ENCODE measurements at regions not wholly inside any gene's neighbourhood (a gene's known extent, or its start where the extent isn't known, plus 50 kb on each side); places are given as distances from the start of the nearest gene placed in this dataset.
"Not testable (repeated sequence)": the region's sequence is repeated elsewhere in the genome, so short reads cannot be mapped to it uniquely, and the experiment has no call there.

- no peak overlapping the region for H3K4me3 ChIP-seq (ENCODE audit: low read length)
- no peaks in the 10 kb centered on the region for H3K9me3 ChIP-seq (ENCODE audit: low read length)
- no peak overlapping the region for H2AFZ ChIP-seq (ENCODE audit: low read depth, low read length)
- H3K4me1 ChIP-seq (ENCODE audit: insufficient read depth, low read length), result no peaks in the 10 kb centered on the region
- no peaks in the 10 kb centered on the region for H3K27me3 ChIP-seq (ENCODE audit: insufficient read depth, low read length)
- no peaks in the 10 kb centered on the region for H3K36me3 ChIP-seq (ENCODE audit: insufficient read depth, low read length)
Observed at GRCh38 chr6:68032217-68032616, 602.9 kb upstream of the ADGRB3 start.

DNA sequence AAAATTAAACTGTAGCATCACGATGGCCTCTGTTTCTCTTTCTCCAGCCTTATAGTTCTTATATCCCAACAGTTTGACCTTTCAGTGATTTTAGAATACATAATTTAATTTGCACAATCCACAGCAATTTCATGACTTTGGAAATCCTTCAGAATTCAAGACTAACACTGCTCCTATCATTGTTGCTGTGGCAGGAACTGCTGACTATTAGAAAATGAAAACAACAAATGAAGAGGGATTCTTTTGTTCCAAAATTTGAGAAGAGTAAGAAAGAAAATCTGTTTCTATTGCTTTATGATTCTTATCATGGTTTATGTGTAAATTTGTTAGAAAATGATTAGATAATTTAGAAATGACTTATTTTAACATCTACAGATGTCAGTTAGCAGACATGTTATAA, 604.0 kb upstream of the ADGRB3 start:
- Histone ChIP-seq H3K4me1 (ENCODE audit: insufficient read depth, low read length) (no peaks in the 10 kb centered on the region), H3K4me3 (ENCODE audit: low read length) (no peak overlapping the region), H3K9me3 (ENCODE audit: low read length) (no peaks in the 10 kb centered on the region), H2AFZ (ENCODE audit: low read depth, low read length) (no peak overlapping the region), H3K27me3 (ENCODE audit: insufficient read depth, low read length) (no peaks in the 10 kb centered on the region), H3K36me3 (ENCODE audit: insufficient read depth, low read length) (no peaks in the 10 kb centered on the region)

DNA sequence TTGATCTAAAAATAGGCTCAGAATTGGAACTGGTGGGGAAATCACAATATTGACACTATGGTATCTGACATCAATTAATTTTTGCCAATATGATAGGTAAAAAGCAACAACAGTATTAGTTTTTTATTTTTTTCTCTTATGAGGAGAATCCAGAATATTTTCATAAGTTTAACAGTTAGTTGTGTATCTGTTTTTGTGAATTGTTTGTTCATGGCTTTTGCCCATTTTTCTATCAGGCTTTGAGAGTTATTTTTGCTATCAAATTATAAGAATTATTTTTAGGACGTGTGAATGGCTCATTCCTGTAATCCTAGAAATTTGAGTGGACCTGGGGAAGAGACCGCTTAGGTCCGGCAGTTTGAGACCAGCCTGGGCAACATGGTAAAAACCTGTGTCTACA, 608.6 kb upstream of the ADGRB3 start:
- Histone ChIP-seq H3K36me3 (ENCODE audit: insufficient read depth, low read length) (no peaks in the 10 kb centered on the region), H3K9me3 (ENCODE audit: low read length) (no peaks in the 10 kb centered on the region), H2AFZ (ENCODE audit: low read depth, low read length) (no peak overlapping the region), H3K4me1 (ENCODE audit: insufficient read depth, low read length) (no peaks in the 10 kb centered on the region), H3K4me3 (ENCODE audit: low read length) (no peak overlapping the region), H3K27me3 (ENCODE audit: insufficient read depth, low read length) (no peaks in the 10 kb centered on the region)

- Histone ChIP-seq H2AFZ (ENCODE audit: low read depth, low read length) (no peak overlapping the region), H3K4me3 (ENCODE audit: low read length) (no peak overlapping the region), H3K9me3 (ENCODE audit: low read length) (no peaks in the 10 kb centered on the region), H3K4me1 (ENCODE audit: insufficient read depth, low read length) (no peaks in the 10 kb centered on the region), H3K27me3 (ENCODE audit: insufficient read depth, low read length) (no peaks in the 10 kb centered on the region), H3K36me3 (ENCODE audit: insufficient read depth, low read length) (no peaks in the 10 kb centered on the region)
Observed at GRCh38 chr6:68025764-68026163, 609.3 kb upstream of the ADGRB3 start.

- no peaks in the 10 kb centered on the region for H3K27me3 ChIP-seq (ENCODE audit: insufficient read depth, low read length)
Observed at GRCh38 chr6:68024570-68025269, 610.4 kb upstream of the ADGRB3 start.

GRCh38 chr6:68022968-68023367, 612.1 kb upstream of the ADGRB3 start:
- not testable (repeated sequence) for H3K4me1 ChIP-seq (ENCODE audit: insufficient read depth, low read length); H3K36me3 ChIP-seq (ENCODE audit: insufficient read depth, low read length); H3K27me3 ChIP-seq (ENCODE audit: insufficient read depth, low read length); H3K4me3 ChIP-seq (ENCODE audit: low read length); H2AFZ ChIP-seq (ENCODE audit: low read depth, low read length); H3K9me3 ChIP-seq (ENCODE audit: low read length)

More at GRCh38 chr6:68024570-68025269, 610.4 kb upstream of the ADGRB3 start:
- no peak overlapping the region for H3K4me3 ChIP-seq (ENCODE audit: low read length)
- no peaks in the 10 kb centered on the region for H3K36me3 ChIP-seq (ENCODE audit: insufficient read depth, low read length)
- H3K4me1 ChIP-seq (ENCODE audit: insufficient read depth, low read length), result no peaks in the 10 kb centered on the region
- no peak overlapping the region for H2AFZ ChIP-seq (ENCODE audit: low read depth, low read length)
- no peaks in the 10 kb centered on the region for H3K9me3 ChIP-seq (ENCODE audit: low read length)

DNA sequence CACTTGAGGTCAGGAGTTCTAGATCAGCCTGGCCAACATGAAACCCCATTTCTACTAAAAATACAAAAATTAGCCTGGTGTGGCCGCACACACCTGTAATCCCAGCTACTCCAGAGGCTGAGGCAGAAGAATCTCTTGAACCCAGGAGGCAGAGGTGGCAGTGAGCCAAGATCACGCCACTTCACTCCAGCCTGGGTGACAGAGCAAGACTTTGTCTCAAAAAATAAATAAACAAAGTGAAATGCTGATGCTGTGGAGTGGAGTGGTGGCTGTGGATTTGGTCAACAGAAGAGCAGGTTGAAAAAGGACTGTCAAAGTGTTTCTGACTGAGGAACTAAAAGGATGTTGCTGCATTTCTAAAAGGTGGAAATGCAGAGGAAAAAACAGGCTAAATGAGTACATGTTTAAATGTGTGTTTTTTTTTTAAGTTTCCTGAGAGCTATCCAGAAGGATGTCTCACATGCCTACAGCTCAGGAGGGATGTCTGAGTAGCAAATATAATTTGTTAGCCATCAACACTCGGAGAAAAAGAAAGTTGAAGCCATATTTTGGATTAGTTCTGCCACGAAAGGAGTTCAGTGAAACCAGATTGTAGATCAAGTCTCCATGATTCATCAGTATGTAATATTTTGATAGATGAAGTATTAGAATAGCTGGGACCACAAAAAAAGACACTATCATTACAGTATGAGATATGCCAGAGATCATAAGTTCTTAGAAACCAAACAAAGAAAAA, 621.1 kb upstream of the ADGRB3 start:
- Histone ChIP-seq H2AFZ (ENCODE audit: low read depth, low read length) (no peak overlapping the region), H3K27me3 (ENCODE audit: insufficient read depth, low read length) (no peaks in the 10 kb centered on the region), H3K4me1 (ENCODE audit: insufficient read depth, low read length) (no peaks in the 10 kb centered on the region), H3K36me3 (ENCODE audit: insufficient read depth, low read length) (no peaks in the 10 kb centered on the region), H3K4me3 (ENCODE audit: low read length) (no peak overlapping the region), H3K9me3 (ENCODE audit: low read length) (no peaks in the 10 kb centered on the region)

GRCh38 chr6:68012822-68013221, 622.3 kb upstream of the ADGRB3 start:
- Histone ChIP-seq H3K36me3 (ENCODE audit: insufficient read depth, low read length) (no peaks in the 10 kb centered on the region), H3K27me3 (ENCODE audit: insufficient read depth, low read length) (no peaks in the 10 kb centered on the region), H3K9me3 (ENCODE audit: low read length) (no peaks in the 10 kb centered on the region), H3K4me1 (ENCODE audit: insufficient read depth, low read length) (no peaks in the 10 kb centered on the region), H3K4me3 (ENCODE audit: low read length) (no peak overlapping the region), H2AFZ (ENCODE audit: low read depth, low read length) (no peak overlapping the region)

- H3K36me3 ChIP-seq (ENCODE audit: insufficient read depth, low read length), result no peaks in the 10 kb centered on the region
- H3K4me1 ChIP-seq (ENCODE audit: insufficient read depth, low read length), result no peaks in the 10 kb centered on the region
- H3K4me3 ChIP-seq (ENCODE audit: low read length), result no peak overlapping the region
- H3K27me3 ChIP-seq (ENCODE audit: insufficient read depth, low read length), result no peaks in the 10 kb centered on the region
- H3K9me3 ChIP-seq (ENCODE audit: low read length), result no peaks in the 10 kb centered on the region
- peak overlapping the region; percentile 46 for H2AFZ ChIP-seq (ENCODE audit: low read depth, low read length)
Observed at GRCh38 chr6:68010936-68011335, 624.1 kb upstream of the ADGRB3 start.

DNA sequence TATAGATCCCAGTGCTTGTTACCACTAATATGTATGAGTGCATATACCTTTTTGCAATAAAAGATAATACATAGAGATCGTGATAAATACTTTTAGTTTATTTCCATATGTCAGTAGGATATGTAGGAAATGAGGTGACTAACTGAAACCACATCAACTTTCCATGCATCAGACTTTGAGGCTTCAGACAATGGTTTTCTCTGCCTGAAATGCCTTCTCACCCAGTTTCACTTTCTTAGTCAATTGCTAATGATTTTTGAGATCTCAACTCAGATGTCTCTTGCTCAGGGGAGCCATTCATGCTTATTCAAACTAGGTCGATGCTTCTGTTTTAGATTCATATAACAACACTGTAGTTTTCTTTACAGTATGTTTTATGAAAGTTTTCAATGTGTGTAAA, 626.6 kb upstream of the ADGRB3 start:
- Histone ChIP-seq H3K27me3 (ENCODE audit: insufficient read depth, low read length) (no peaks in the 10 kb centered on the region), H3K4me1 (ENCODE audit: insufficient read depth, low read length) (no peaks in the 10 kb centered on the region), H3K4me3 (ENCODE audit: low read length) (no peak overlapping the region), H3K36me3 (ENCODE audit: insufficient read depth, low read length) (no peaks in the 10 kb centered on the region), H2AFZ (ENCODE audit: low read depth, low read length) (no peak overlapping the region), H3K9me3 (ENCODE audit: low read length) (no peaks in the 10 kb centered on the region)

DNA sequence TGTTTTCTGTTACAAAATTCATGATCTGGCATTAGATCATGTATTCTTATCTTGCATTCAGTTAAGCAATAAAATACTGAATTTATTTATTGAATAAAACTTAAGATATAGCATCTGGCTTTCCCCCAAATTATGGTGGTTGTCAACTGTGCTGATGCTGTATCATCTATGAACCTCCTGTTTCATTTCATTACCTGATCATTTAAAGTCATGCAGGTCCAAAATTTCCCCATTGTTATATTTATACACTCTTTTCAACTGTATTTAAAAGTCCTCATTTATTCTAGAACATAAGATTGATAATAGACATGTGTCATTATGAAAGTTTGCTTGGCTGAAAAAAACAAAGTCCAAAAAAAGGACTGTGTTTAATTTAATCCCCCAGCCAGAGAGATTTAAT, 627.4 kb upstream of the ADGRB3 start:
- Histone ChIP-seq H2AFZ (ENCODE audit: low read depth, low read length) (no peak overlapping the region), H3K4me1 (ENCODE audit: insufficient read depth, low read length) (no peaks in the 10 kb centered on the region), H3K4me3 (ENCODE audit: low read length) (no peak overlapping the region), H3K27me3 (ENCODE audit: insufficient read depth, low read length) (no peaks in the 10 kb centered on the region), H3K36me3 (ENCODE audit: insufficient read depth, low read length) (no peaks in the 10 kb centered on the region), H3K9me3 (ENCODE audit: low read length) (no peaks in the 10 kb centered on the region)

- Histone ChIP-seq H3K9me3 (ENCODE audit: low read length) (no peaks in the 10 kb centered on the region), H3K4me3 (ENCODE audit: low read length) (no peak overlapping the region), H2AFZ (ENCODE audit: low read depth, low read length) (no peak overlapping the region), H3K4me1 (ENCODE audit: insufficient read depth, low read length) (no peaks in the 10 kb centered on the region), H3K36me3 (ENCODE audit: insufficient read depth, low read length) (no peaks in the 10 kb centered on the region), H3K27me3 (ENCODE audit: insufficient read depth, low read length) (no peaks in the 10 kb centered on the region)
Observed at GRCh38 chr6:67986694-67987232, 648.3 kb upstream of the ADGRB3 start.

GRCh38 chr6:67976486-67976885, 658.6 kb upstream of the ADGRB3 start:
- Histone ChIP-seq H2AFZ (ENCODE audit: low read depth, low read length) (no peak overlapping the region), H3K4me3 (ENCODE audit: low read length) (no peak overlapping the region), H3K27me3 (ENCODE audit: insufficient read depth, low read length) (no peaks in the 10 kb centered on the region)

More at GRCh38 chr6:67976486-67976885, 658.6 kb upstream of the ADGRB3 start:
- Histone ChIP-seq H3K4me1 (ENCODE audit: insufficient read depth, low read length) (no peaks in the 10 kb centered on the region), H3K9me3 (ENCODE audit: low read length) (no peaks in the 10 kb centered on the region), H3K36me3 (ENCODE audit: insufficient read depth, low read length) (no peaks in the 10 kb centered on the region)
